Prostate gland (tissue), 2 donors: ENCODE measurements at regions not wholly inside any gene's neighbourhood (a gene's known extent, or its start where the extent isn't known, plus 50 kb on each side); places are given as distances from the start of the nearest gene placed in this dataset.
"Not testable (repeated sequence)": the region's sequence is repeated elsewhere in the genome, so short reads cannot be mapped to it uniquely, and the experiment has no call there.

ENCODE experiments used
- DNase-seq: peaks from one replicate; pipeline ENCODE4 v3.0.0-alpha.2; 2019; ENCODE audit warnings: low spot score
- H3K27ac ChIP-seq, 2 donors: fragments of 200-600 bp; sonication (generic); 2 replicates each; pipeline ENCODE4 v1.5.1; 2017 to 2019
- H3K27me3 ChIP-seq: fragments of 200-600 bp; sonication (generic); replicated peaks from 2 replicates; pipeline ENCODE4 v1.5.1; 2019; ENCODE audit not compliant: insufficient read depth
- H3K36me3 ChIP-seq, 2 donors: fragments of 200-600 bp; sonication (generic); 1 replicate in 1 of 2; 2 replicates in 1 of 2; pipeline versions ENCODE4 v1.5.1 to v1.8.1; 2017 to 2019
- H3K4me1 ChIP-seq: fragments of 200-600 bp; sonication (generic); replicated peaks from 2 replicates; pipeline ENCODE4 v1.5.1; 2019
- H3K4me3 ChIP-seq, 2 donors: fragments of 200-600 bp; sonication (generic); 2 replicates each; pipeline ENCODE4 v1.5.1; 2017 to 2019
- H3K9me3 ChIP-seq: fragments of 200-600 bp; sonication (generic); 2 replicates; pipeline ENCODE4 v1.5.1; 2017
- POLR2A ChIP-seq: fragments of 450-650 bp; IDR thresholded peaks from one replicate; pipeline ENCODE4 v1.6.1; 2016; ENCODE audit warnings: antibody characterized with exemption, mild to moderate bottlenecking
- POLR2AphosphoS5 ChIP-seq: sonication (generic); formaldehyde crosslinking; IDR thresholded peaks from one replicate; pipeline ENCODE4 v1.6.1; 2017; ENCODE audit warnings: antibody characterized with exemption
- WGBS: methylation state at CpG from one replicate; pipeline ENCODE4 v1.1.5; 2018; 5-methylcytosine and 5-hydroxymethylcytosine counted together
- intact Hi-C: fragments of 100-400 bp; cut with DNase I; formaldehyde crosslinking; loops from one replicate; pipeline ENCODE4 v1.14.2; 2022
- TF ChIP-seq, protein P1 (sequence below), 4 experiments: fragments of 200-600 bp in 2 of 4; fragments of 450-650 bp in 2 of 4; sonication (generic) in 2 of 4; IDR thresholded peaks; 1 replicate in 3 of 4; 2 replicates in 1 of 4; pipeline ENCODE4 v1.5.1; 2016 to 2019; ENCODE audit warnings: antibody characterized with exemption in 4 of 4, mild to moderate bottlenecking in 2 of 4, moderate library complexity in 2 of 4

DNA sequence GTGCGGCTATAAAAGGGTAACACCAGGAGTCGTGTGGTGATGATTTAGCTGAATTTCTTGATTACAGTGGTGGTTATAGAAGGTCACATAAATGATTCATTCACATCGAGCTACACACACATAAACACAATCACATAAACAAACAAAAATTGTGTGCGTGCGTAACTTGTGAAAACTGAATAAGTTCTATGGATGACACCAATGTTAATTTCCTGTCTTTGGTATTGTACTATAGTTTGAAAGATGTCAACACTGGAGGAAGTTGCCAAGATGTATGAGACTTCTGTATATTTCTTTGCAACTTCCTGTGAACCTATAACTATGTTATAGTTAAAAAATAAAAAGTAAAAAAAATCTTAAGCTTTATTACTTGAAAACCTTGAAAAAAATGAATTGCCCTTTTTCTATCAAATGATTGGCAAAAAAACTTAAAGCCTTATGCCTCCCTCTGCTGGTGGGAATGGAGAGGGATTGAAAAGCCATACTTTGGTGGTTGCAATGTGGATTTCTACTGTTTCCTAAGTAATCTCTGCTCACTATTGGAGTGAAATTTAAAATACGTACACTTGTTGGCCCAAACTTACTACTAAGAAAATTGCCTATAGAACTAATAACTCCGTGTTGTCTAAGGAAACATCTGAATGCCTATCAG lies 227.7 kb downstream of the RPIA start:
- TF ChIP-seq POLR2AphosphoS5 = no peak
- TF ChIP-seq, protein P1, sequence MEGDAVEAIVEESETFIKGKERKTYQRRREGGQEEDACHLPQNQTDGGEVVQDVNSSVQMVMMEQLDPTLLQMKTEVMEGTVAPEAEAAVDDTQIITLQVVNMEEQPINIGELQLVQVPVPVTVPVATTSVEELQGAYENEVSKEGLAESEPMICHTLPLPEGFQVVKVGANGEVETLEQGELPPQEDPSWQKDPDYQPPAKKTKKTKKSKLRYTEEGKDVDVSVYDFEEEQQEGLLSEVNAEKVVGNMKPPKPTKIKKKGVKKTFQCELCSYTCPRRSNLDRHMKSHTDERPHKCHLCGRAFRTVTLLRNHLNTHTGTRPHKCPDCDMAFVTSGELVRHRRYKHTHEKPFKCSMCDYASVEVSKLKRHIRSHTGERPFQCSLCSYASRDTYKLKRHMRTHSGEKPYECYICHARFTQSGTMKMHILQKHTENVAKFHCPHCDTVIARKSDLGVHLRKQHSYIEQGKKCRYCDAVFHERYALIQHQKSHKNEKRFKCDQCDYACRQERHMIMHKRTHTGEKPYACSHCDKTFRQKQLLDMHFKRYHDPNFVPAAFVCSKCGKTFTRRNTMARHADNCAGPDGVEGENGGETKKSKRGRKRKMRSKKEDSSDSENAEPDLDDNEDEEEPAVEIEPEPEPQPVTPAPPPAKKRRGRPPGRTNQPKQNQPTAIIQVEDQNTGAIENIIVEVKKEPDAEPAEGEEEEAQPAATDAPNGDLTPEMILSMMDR (IDR thresholded peaks at IDR 0.05) = peak in 1 of 4 experiments; percentile 20
- WGBS = 65% methylated on average over 7 of the region's 7 CpGs
- no peak for DNase-seq

DNA sequence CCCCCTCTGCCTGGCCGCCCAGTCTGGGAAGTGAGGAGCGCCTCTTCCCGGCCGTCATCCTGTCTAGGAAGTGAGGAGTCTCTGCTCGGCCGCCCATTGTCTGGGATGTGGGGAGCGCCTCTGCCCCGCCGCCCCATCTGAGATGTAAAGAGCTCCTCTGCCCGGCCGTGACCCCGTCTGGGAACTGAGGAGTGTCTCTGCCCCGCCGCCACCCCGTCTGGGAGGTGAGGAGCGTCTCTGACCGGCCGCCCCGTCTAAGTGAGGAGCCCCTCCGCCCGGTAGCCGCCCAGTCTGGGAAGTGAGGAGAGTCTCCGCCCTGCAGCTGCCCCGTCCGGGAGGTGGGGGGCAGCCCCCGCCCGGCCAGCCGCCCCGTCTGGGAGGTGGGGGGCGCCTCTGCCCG lies 228.9 kb downstream of the RPIA start:
- H3K9me3 ChIP-seq, H3K36me3 ChIP-seq, H3K27me3 ChIP-seq, intact Hi-C loops, H3K4me3 ChIP-seq, H3K27ac ChIP-seq, DNase-seq, H3K4me1 ChIP-seq: not testable (repeated sequence)
- WGBS = 91% methylated on average over 31 of the region's 31 CpGs

More for the DNA sequence above, 227.7 kb downstream of the RPIA start:
- Histone ChIP-seq H3K36me3 (no peaks in the 10 kb centered on the region), H3K27ac (no peak overlapping the region), H3K27me3 (no peaks in the 10 kb centered on the region), H3K9me3 (no peaks in the 10 kb centered on the region), H3K4me3 (no peak overlapping the region), H3K4me1 (no peaks in the 10 kb centered on the region)
- intact Hi-C loops = no loop called here

DNA sequence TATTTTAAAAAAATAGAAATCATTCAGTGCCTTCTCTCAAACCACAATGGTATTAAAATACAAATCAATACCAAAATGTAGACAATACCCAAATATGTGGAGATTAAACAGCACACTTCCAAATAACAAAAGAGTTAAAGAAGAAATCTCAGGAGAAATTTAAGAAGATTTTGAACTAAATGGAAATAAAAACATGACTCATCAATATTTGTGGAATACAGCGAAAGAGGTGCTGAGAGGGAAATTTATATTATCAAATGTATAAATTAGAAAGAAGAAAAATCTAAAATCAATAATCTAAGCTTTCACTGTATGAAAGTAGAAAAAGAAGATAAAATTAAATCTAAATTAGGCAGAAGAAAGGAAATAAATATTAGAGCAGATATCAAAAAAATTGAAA lies 233.1 kb downstream of the RPIA start:
- intact Hi-C loops = no loop called here
- H3K9me3 ChIP-seq = no peaks in the 10 kb centered on the region
- no peak overlapping the region for H3K27ac ChIP-seq
- DNase-seq = no peak
- H3K36me3 ChIP-seq = no peaks in the 10 kb centered on the region
- TF ChIP-seq, protein P1 (IDR thresholded peaks at IDR 0.05) = no peak
- TF ChIP-seq POLR2AphosphoS5 (no peak), POLR2A (no peak)
- no peak overlapping the region for H3K4me3 ChIP-seq
- no peaks in the 10 kb centered on the region for H3K4me1 ChIP-seq
- H3K27me3 ChIP-seq = no peaks in the 10 kb centered on the region
- WGBS = 98% methylated on average over 1 of the region's 1 CpG

DNA sequence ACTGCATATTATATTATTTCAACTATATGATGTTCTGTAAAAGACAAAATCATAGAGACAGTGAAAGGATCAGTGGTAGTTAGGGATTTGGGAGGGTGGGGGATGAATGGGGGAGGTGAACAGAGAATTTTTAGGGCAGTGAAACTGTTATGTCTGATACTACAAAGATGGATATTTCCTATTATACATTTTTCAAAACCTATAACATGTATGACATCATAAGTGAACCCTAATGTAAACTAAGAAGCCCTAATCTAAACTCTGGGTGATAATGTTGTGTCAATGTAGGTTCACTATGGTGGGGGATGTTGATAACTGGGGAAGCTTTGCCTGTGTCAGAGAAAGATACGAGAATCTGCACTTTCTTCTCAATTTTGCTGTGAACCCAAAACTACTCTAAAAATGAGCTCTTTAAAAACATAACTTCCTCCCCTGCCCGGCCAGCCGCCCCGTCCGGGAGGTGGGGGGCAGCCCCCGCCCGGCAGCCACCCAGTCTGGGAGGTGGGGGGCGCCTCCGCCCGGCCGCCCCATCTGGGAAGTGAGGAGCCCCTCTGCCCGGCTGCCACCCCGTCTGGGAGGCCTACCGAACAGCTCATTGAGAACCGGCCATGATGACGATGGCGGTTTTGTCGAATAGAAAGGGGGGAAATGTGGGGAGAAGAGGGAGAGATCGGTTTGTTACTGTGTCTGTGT lies 234.4 kb downstream of the RPIA start:
- no peaks in the 10 kb centered on the region for H3K9me3 ChIP-seq
- H3K36me3 ChIP-seq = no peaks in the 10 kb centered on the region
- WGBS = 88% methylated on average over 19 of the region's 19 CpGs
- TF ChIP-seq POLR2A (no peak), POLR2AphosphoS5 (no peak)
- TF ChIP-seq, protein P1 (IDR thresholded peaks at IDR 0.05) = no peak
- no peaks in the 10 kb centered on the region for H3K4me1 ChIP-seq
- no peaks in the 10 kb centered on the region for H3K27me3 ChIP-seq
- no peak overlapping the region for H3K4me3 ChIP-seq
- DNase-seq = no peak
- intact Hi-C loops = no loop called here
- H3K27ac ChIP-seq = no peak overlapping the region

DNA sequence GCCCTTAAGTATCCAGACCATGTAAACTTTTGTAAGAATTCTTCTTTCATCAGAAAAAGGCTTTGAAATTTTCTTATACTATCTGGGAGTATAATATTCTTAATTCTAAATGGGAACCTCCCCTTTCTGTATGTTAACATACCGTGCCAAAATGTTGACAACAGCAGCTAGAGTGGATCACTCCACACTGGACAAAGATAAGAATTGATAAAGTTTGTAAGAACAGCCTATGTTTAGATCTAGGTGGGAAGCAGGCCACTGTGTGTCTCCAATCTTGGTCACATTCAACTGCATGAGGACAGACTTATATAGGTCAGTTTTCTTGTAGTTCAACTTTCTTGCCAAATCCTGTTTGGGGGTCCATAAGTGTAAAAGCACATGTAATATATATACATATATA lies 235.7 kb downstream of the RPIA start:
- Histone ChIP-seq H3K9me3 (no peaks in the 10 kb centered on the region), H3K4me1 (no peaks in the 10 kb centered on the region), H3K4me3 (no peak overlapping the region), H3K36me3 (no peaks in the 10 kb centered on the region), H3K27me3 (no peaks in the 10 kb centered on the region), H3K27ac (no peak overlapping the region)
- TF ChIP-seq, protein P1 (IDR thresholded peaks at IDR 0.05) = no peak
- TF ChIP-seq POLR2AphosphoS5 = no peak
- TF ChIP-seq POLR2A = no peak
- WGBS = 53% methylated on average over 1 of the region's 1 CpG
- intact Hi-C loops = no loop called here
- DNase-seq = no peak
